COLO668 (cell line): ENCODE measurements at regions not wholly inside any gene's neighbourhood (a gene's known extent, or its start where the extent isn't known, plus 50 kb on each side); places are given as distances from the start of the nearest gene placed in this dataset.

Experiments
- DNase-seq: peaks from one replicate; lab custom pipeline; 2025; ENCODE audit not compliant: unreplicated experiment; lab: John Stamatoyannopoulos, UW

DNA sequence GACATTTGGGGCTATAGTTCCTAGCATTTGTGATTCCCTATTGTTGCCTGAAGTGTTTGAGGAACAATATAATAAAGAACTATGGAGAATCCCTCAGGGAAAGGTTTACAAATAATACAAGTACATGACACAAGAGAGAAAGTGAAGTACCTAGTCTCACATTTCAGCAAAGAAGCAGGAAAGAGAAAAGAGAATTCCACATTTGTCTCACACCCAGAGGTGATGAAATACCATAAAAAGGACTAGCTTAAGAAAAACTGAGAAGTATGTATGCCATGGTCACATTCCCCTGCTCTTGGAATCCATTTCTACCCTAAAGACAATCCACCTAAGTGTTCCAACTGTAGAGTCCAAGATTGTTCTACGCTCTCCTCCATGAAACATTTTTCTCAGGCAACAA is 79.0 kb upstream of the TARS1 start:
- DNase-seq: no peak

DNA sequence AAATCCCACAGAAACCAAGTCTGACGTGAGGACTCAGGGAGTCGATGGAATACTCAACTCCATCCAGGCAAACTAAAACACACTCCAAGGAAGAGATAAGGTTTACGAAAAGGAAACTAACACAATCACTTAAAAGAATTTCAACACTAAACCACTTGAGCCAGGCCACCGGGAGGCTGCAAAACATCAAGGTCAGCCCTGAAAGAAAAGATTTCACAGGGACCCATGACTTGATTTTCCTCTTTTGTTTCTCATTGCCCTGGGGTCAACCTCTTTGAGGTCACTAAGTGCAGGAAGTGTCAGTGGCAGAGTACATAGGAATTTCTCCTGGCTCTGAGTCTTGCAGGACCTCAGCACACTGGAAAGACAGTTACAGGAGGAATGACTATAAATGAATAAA is 77.8 kb upstream of the TARS1 start:
- DNase-seq: no peak

DNA sequence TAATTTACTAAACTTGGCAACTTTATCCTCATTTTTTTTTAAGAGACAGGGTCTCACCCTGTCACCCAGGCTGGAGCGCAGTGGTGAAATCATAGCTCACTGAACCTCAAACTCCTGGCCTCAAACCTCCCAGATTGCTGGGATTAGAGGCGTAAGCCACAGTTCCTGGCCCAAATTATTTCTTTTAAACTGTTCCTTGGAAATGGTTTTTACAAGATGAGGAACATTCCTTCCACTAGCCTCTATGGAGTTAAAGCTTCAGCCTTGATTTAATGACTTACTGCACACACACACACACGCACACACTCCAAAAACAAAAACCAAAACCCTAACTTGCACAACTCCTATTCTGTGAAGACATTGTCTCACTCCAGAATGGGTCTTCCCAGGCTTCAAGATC is 77.2 kb upstream of the TARS1 start:
- no peak for DNase-seq

DNA sequence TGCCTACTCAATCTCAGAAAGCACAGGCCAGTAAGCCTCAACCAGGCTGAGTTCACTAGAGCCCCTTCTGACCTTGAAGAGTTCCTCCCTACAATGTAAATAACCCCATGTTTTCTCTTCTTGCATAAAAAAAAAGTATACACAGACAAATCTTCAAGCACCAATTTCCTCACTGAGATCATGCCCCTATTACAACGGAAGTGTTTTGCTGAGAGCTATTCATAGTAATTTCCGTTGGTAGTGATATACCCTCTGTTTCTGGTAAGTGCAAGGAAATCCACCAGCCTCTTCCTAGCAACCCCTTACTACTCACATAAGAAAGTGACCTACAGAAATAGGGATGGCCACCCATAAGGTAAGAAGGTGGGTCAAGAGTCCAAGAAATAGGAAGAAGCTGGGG is 76.4 kb upstream of the TARS1 start:
- DNase-seq: no peak

DNA sequence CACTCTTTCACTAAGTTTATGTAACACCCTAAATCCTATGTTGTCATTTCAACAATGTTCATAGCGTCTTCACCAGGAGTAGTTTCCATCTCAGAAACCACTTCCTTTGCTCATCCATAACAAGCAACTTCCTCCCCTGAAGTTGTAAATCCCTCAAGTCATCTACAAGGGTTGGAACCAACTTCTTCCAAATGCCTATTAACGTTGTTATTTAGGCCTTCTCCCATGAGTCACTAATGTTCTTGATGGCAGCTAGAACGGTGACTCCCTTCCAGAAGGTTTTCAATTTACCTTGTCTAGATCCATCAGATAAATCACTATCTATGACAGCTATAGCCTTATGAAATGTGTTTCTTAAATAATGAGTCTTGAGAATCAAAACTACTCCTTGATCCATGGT is 73.3 kb upstream of the TARS1 start:
- DNase-seq: no peak

DNA sequence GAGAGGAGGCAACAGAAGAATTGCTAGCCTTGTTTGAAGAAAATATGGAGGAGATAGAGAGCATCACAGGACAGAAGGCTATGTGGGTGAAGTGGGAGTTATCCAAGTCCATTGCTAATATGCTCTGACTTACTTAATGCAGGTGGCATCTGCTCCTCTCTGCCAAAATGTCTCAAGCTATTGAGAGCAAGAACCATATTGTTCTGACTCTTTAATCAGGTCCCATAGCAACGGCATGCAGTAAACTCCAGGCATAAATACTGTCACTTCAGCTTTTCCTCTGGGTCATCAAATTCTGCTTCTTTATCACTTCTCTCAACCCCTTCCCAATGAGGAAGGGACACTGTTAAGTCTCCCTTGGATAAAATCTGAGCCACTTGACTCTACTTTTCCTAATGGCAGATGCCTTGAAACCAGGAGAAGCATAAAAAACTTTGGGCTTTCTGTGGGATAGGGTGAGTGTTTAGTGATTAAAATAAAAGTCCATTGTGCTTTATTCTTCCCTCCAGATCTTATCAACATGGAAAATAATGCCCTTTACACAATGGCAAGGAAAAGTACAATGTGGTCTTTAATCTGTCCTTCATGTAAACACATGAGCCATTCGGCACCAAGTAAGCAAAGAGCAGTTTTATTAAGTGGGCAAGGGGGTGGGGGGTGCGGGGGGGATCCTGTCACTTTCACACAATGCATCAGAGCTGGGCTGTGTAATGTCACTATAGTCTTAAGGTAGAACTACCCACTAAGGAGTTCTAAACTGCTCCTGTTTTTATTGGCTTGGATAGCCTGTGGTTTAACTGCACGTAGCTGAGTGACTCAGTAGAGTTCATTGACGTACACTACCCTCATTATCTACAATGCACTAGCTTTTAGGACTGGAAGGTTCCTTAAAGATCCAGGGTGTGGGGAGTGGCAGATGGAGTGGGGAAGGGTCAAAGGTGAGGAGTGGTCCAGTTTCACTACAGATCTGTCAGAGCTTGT is 71.0 kb upstream of the TARS1 start:
- DNase-seq: no peak

DNA sequence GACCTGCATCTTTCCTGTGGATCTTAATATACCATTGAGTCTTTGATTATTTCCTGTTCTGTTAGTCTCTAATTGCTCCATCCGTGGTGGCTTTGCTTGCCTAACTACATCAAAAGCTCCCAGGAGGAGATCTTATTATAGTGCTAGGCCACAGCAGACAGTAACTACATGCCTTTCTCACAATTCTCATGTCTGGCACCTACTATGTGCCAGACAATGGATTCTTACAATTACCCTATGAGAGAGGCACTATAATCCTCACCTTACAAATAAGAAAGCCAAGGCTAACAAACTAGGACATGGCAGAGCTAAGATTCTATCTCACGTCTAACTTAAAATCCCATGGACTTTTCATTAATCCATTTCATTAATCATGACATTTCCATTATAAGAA is 70.3 kb upstream of the TARS1 start:
- DNase-seq: no peak

DNA sequence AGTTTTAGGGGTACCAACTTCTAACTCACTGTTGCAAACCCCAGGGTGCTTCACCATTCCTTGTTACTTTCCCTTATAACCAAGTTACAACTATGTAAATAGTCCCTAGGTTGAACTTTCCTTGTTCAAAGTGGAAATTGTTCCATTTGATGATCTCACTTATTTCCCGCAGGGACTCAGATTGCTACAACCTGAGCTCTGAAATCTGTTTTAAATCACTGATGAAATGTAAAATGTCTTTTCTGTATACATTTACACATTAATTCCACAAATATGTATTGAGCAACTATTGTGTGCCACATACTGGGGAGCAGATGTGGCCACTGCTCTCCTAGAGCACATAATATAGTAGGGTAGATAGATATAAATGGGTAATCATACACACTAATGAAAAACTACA is 69.1 kb upstream of the TARS1 start:
- DNase-seq: no peak

DNA sequence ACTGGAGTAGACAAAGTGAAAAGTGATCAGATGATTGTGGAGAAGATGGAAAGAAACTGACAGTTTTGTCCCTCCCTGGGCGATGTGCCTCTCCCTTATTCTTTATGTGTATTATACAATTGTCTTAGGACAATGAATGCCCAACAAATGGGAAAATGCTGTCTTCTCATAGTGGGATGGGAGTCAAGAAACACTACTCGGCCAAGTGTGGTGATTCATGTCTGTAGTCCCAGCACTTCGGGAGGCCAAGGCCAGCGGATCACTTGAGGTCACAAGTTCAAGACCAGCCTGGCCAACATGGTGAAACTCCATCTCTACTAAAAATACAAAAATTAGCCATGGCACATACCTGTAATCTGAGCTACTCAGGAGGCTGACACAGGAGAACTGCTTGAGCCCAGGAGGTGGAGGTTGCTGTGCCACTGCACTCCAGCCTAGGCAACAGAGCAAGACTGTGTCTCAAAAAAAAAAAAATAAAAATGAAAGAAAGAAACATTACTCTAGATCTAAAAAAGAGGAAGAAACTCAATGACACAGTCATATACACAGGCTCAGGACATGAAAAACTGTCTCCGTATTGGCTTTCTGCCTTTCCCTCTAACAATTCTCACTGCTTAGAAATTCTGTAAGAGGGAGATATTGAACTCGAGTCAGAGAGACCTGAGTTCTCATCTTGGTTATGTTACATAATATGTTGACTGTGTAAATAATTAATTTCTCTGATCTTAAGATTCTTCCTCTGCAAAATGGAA is 67.9 kb upstream of the TARS1 start:
- DNase-seq: no peak

GRCh38 chr5:33375900-33376299 is 64.9 kb upstream of the TARS1 start:
- DNase-seq: no peak

- DNase-seq: no peak
Measured at GRCh38 chr5:33379757-33380156, 61.0 kb upstream of the TARS1 start.

- DNase-seq: no peak
Measured at GRCh38 chr5:33381243-33381642, 59.5 kb upstream of the TARS1 start.
